WTC11 (cell line): ENCODE measurements at regions not wholly inside any gene's neighbourhood (a gene's known extent, or its start where the extent isn't known, plus 50 kb on each side); places are given as distances from the start of the nearest gene placed in this dataset.

Experiments
- ELF4 ChIP-seq: sonication (generic); formaldehyde crosslinking; IDR thresholded peaks from 2 replicates; pipeline ENCODE4 v1.8.1; 2022; ENCODE audit warnings: low read depth, mild to moderate bottlenecking, moderate library complexity, missing genetic modification reagents
- FOXK1 ChIP-seq: sonication (generic); formaldehyde crosslinking; IDR thresholded peaks from 2 replicates; pipeline ENCODE4 v1.8.0; 2022; ENCODE audit warnings: mild to moderate bottlenecking, moderate library complexity, missing genetic modification reagents
- SP1 ChIP-seq: sonication (generic); formaldehyde crosslinking; conservative IDR thresholded peaks from 2 replicates; pipeline ENCODE4 v1.8.1; 2022; ENCODE audit warnings: missing genetic modification reagents
- TF ChIP-seq, protein P1 (sequence below): fragments of 200-600 bp; IDR thresholded peaks from 2 replicates; pipeline ENCODE4 v1.8.0; 2022; ENCODE audit warnings: antibody characterized with exemption
- TF ChIP-seq, protein P2 (sequence below): sonication (generic); formaldehyde crosslinking; IDR thresholded peaks from 2 replicates; pipeline ENCODE4 v1.8.0; 2022; ENCODE audit warnings: mild to moderate bottlenecking, missing genetic modification reagents
- TF ChIP-seq, protein P3 (sequence below): sonication (generic); formaldehyde crosslinking; IDR thresholded peaks from 2 replicates; pipeline ENCODE4 v1.8.1; 2023; ENCODE audit warnings: mild to moderate bottlenecking, missing genetic modification reagents, moderate library complexity

DNA sequence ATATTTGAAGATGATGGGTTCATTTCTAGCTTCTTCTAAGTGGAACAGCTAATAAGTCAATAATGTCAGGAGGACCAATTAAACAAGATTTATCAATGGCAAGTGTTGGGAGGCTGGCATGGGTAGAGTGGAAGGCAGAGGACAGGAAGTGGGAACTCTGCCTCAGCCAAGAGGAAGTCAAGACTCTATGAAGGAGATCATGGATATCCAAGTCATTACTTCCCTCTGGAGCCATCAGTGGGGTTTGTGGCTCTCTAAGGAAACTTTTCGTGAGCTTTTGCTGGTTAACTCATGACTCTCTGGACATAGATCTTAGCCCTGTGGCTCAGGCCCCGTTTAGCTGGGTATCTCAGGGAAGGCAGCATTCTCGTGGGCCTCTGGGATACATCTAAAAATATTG lies 410.4 kb upstream of the ID2 start:
- TF ChIP-seq, protein P1, sequence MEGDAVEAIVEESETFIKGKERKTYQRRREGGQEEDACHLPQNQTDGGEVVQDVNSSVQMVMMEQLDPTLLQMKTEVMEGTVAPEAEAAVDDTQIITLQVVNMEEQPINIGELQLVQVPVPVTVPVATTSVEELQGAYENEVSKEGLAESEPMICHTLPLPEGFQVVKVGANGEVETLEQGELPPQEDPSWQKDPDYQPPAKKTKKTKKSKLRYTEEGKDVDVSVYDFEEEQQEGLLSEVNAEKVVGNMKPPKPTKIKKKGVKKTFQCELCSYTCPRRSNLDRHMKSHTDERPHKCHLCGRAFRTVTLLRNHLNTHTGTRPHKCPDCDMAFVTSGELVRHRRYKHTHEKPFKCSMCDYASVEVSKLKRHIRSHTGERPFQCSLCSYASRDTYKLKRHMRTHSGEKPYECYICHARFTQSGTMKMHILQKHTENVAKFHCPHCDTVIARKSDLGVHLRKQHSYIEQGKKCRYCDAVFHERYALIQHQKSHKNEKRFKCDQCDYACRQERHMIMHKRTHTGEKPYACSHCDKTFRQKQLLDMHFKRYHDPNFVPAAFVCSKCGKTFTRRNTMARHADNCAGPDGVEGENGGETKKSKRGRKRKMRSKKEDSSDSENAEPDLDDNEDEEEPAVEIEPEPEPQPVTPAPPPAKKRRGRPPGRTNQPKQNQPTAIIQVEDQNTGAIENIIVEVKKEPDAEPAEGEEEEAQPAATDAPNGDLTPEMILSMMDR, result no peak
- no peak for TF ChIP-seq ELF4
- TF ChIP-seq, protein P2, sequence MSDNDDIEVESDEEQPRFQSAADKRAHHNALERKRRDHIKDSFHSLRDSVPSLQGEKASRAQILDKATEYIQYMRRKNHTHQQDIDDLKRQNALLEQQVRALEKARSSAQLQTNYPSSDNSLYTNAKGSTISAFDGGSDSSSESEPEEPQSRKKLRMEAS (CRISPR knock-in tag), result no peak
- no peak for TF ChIP-seq SP1 (CRISPR knock-in tag)
- TF ChIP-seq, protein P3, sequence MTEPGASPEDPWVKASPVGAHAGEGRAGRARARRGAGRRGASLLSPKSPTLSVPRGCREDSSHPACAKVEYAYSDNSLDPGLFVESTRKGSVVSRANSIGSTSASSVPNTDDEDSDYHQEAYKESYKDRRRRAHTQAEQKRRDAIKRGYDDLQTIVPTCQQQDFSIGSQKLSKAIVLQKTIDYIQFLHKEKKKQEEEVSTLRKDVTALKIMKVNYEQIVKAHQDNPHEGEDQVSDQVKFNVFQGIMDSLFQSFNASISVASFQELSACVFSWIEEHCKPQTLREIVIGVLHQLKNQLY (CRISPR knock-in tag), result no peak
- no peak for TF ChIP-seq FOXK1 (CRISPR knock-in tag)
